ENCODE measurements at regions not wholly inside any gene's neighbourhood (a gene's known extent, or its start where the extent isn't known, plus 50 kb on each side); places are given as distances from the start of the nearest gene placed in this dataset.

DNA sequence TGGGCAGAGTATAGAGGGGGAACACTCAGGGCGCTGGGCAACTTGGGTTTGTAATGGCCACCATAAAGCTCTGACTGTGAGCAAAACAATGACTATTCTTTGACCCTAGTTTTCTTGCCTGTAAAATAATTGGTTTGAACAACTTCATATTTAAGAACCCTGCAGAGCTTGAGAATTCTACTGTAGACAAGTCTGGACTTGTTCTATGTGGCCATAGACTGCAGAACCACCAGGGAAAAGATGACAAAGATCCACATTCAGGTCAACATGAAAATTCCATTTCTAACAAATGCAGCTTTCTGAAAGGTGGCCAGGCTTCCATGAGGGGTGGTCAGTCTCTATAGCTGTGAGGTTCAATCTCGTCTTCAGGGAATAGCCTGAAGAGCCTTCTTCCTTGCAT lies 239.4 kb upstream of the LRRN1 start:
- H2BK12ac ChIP-seq (ENCODE audit: low read depth, low read length), result no peak overlapping the region
- no peak overlapping the region for H2AFZ ChIP-seq (ENCODE audit: low read length)
- 88% methylated on average over 2 of the region's 2 CpGs; no CpG with 5 or more reads in 1 of the 2 experiments for WGBS, 2 experiments (ENCODE audit: extremely low coverage in 1 of 2, insufficient coverage in 1 of 2, insufficient read length in 1 of 2, insufficient replicate concordance in 2 of 2, low coverage in 1 of 2, low lambda C conversion rate in 2 of 2, missing lambda C conversion rate in 1 of 2)
- no peak overlapping the region for H4K5ac ChIP-seq (ENCODE audit: insufficient read length, low read depth, low read length)
- H3K36me3 ChIP-seq (ENCODE audit: control insufficient read depth in 2 of 4, insufficient read depth in 4 of 4, low read length in 3 of 4), result no peaks in the 10 kb centered on the region
- ChIA-PET POLR2A (ENCODE audit: partially characterized antibody) (no interaction called here), CTCF (ENCODE audit: partially characterized antibody) (no interaction called here)
- no peak overlapping the region for H3K4ac ChIP-seq (replicated peaks; ENCODE audit: insufficient read length, low read depth, low read length)
- no peak overlapping the region for H3K14ac ChIP-seq (ENCODE audit: insufficient read length)
- no peak overlapping the region for H2BK15ac ChIP-seq (ENCODE audit: low read length)
- H4K20me1 ChIP-seq (replicated peaks in 1 of 2; ENCODE audit: control insufficient read depth in 1 of 2, insufficient read depth in 2 of 2, low read length in 2 of 2), result no peaks in the 10 kb centered on the region
- H4K91ac ChIP-seq (replicated peaks; ENCODE audit: insufficient read length, low read length), result no peak overlapping the region
- H3K79me1 ChIP-seq (ENCODE audit: low read depth, low read length), result no peaks in the 10 kb centered on the region
- H3K27me3 ChIP-seq (replicated peaks in 1 of 4; ENCODE audit: control insufficient read depth in 3 of 4, extremely low read depth in 1 of 4, insufficient read depth in 3 of 4, low read length in 3 of 4), result no peaks in the 10 kb centered on the region
- no peaks in the 10 kb centered on the region for H3K9me3 ChIP-seq (ENCODE audit: insufficient read depth in 2 of 2, low read depth in 1 of 2, low read length in 1 of 2)
- no peak overlapping the region for H3K56ac ChIP-seq (replicated peaks; ENCODE audit: insufficient read length, low read depth, low read length)
- no peaks in the 10 kb centered on the region for H3K4me1 ChIP-seq (replicated peaks in 1 of 4; ENCODE audit: control insufficient read depth in 3 of 4, insufficient read depth in 4 of 4, low read length in 3 of 4)
- no peak overlapping the region for H4K8ac ChIP-seq (ENCODE audit: extremely low read depth, insufficient read depth, low read length)
- no peak overlapping the region for H3K4me2 ChIP-seq (ENCODE audit: insufficient read depth in 1 of 2, low read depth in 2 of 2, low read length in 2 of 2)
- H3K23ac ChIP-seq (ENCODE audit: insufficient read length), result no peak overlapping the region
- no peak overlapping the region for H3K9ac ChIP-seq (replicated peaks in 1 of 4; ENCODE audit: extremely low read depth in 1 of 4, low read depth in 3 of 4, low read length in 3 of 4)
- TF ChIP-seq BACH1 (IDR thresholded peaks at IDR 0.05; ENCODE audit: low read length), result no peak
- TF ChIP-seq TBP (IDR thresholded peaks at IDR 0.05; ENCODE audit: low read depth, low read length), result no peak
- TF ChIP-seq TAF1 (IDR thresholded peaks at IDR 0.05; ENCODE audit: low read depth, low read length), result no peak
- no peak for TF ChIP-seq TEAD4 (IDR thresholded peaks at IDR 0.05; ENCODE audit: low read depth, low read length)
- H2BK20ac ChIP-seq (ENCODE audit: low read length), result no peak overlapping the region
- H2BK5ac ChIP-seq (ENCODE audit: low read depth, low read length), result no peak overlapping the region
- H3K27ac ChIP-seq (ENCODE audit: low read depth, low read length), result no peak overlapping the region
- H3K4me3 ChIP-seq (ENCODE audit: extremely low read depth in 1 of 4, insufficient read depth in 2 of 4, low read depth in 3 of 4, low read length in 4 of 4), result no peak overlapping the region
- no peak overlapping the region for H3K18ac ChIP-seq (ENCODE audit: extremely low read depth, low read length)
- H3K23me2 ChIP-seq (ENCODE audit: low read depth, low read length), result no peaks in the 10 kb centered on the region
- H2BK120ac ChIP-seq (replicated peaks; ENCODE audit: low read depth, low read length), result no peak overlapping the region
- no peak overlapping the region for H2AK5ac ChIP-seq (ENCODE audit: low read depth, low read length)
- DNase-seq (ENCODE audit: low read depth in 1 of 2, low spot score in 2 of 2) (no peak), FAIRE-seq (no peak)
- H3K79me2 ChIP-seq (ENCODE audit: control insufficient read depth in 1 of 2, insufficient read depth in 2 of 2, low read length in 2 of 2), result no peaks in the 10 kb centered on the region

All from H1 (cell line).